ENCODE measurements at regions not wholly inside any gene's neighbourhood (a gene's known extent, or its start where the extent isn't known, plus 50 kb on each side); places are given as distances from the start of the nearest gene placed in this dataset.

DNA sequence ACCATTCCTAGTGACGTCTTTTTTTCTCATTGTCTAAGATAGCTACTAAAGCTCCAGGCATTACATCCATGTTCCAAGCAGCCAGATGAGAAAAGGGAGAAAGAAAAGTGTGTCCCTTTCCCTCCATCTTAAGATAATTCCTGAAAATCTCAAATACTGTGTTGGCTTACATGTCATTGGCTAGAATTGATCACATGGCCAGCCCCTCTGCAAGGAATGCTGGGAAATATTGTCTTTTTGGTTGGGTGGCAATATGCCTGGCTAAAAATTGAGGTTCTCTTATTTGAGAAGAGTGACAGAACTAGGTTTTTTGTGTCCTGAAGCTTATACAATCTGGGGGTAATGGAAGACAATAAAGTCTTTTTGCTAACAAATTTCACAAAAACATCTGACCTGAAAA lies 264.3 kb downstream of the RPAP3 start:
- TF ChIP-seq, protein P1, sequence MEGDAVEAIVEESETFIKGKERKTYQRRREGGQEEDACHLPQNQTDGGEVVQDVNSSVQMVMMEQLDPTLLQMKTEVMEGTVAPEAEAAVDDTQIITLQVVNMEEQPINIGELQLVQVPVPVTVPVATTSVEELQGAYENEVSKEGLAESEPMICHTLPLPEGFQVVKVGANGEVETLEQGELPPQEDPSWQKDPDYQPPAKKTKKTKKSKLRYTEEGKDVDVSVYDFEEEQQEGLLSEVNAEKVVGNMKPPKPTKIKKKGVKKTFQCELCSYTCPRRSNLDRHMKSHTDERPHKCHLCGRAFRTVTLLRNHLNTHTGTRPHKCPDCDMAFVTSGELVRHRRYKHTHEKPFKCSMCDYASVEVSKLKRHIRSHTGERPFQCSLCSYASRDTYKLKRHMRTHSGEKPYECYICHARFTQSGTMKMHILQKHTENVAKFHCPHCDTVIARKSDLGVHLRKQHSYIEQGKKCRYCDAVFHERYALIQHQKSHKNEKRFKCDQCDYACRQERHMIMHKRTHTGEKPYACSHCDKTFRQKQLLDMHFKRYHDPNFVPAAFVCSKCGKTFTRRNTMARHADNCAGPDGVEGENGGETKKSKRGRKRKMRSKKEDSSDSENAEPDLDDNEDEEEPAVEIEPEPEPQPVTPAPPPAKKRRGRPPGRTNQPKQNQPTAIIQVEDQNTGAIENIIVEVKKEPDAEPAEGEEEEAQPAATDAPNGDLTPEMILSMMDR (conservative IDR thresholded peaks at IDR 0.05; ENCODE audit: low read depth, low read length): no peak
- TF ChIP-seq EZH2 (IDR thresholded peaks at IDR 0.05; ENCODE audit: borderline replicate concordance, low read depth, low read length, poor library complexity, severe bottlenecking): no peak
- no peak overlapping the region for H3K4me3 ChIP-seq (ENCODE audit: low read depth, low read length, poor library complexity, severe bottlenecking)

DNA sequence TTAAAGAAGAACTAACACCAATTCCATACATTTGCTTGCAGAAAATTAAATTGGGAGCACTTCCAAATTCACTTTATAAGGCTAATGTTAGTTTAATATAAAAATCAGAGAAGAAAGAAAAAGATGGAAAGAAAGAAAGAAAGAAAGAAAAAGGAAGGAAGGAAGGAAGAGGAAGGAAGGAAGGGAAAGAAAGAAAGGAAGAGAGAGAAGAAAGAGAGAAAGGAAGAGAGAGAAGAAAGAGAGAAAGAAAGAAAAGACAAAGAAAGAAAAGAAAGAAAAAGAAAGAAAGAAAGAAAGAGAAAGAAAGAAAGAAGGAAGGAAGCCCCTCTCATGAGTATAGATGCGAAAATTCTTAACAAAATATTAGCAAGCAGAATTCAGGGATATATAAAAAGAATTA lies 267.7 kb downstream of the RPAP3 start:
- CTCF ChIA-PET: no interaction called here
- no peak for TF ChIP-seq EZH2 (IDR thresholded peaks at IDR 0.05; ENCODE audit: borderline replicate concordance, low read depth, low read length, poor library complexity, severe bottlenecking)
- TF ChIP-seq, protein P1 (conservative IDR thresholded peaks at IDR 0.05; ENCODE audit: low read depth, low read length): no peak
- H3K27me3 ChIP-seq (replicated peaks; ENCODE audit: insufficient read depth, low read depth, low read length, poor library complexity): no peaks in the 10 kb centered on the region
- no TSS peak for BruUV-seq (replicated peaks)
- H3K9me3 ChIP-seq (ENCODE audit: low read depth, low read length, poor library complexity, severe bottlenecking): peaks cover 9% of the 10 kb centered on the region
- no peak for DNase-seq (ENCODE audit: low spot score)
- POLR2A ChIA-PET (ENCODE audit: low non-redundant PET): no interaction called here
- H3K27ac ChIP-seq (ENCODE audit: low read depth, low read length, poor library complexity, severe bottlenecking): no peak overlapping the region
- intact Hi-C loops (cut with micrococcal nuclease; ENCODE audit: unreplicated experiment): no loop called here
- no peak overlapping the region for H3K4me3 ChIP-seq (ENCODE audit: low read depth, low read length, poor library complexity, severe bottlenecking)
- peaks cover 6% of the 10 kb centered on the region for H3K4me1 ChIP-seq (ENCODE audit: insufficient read depth, low read length, poor library complexity, severe bottlenecking)
- no peaks in the 10 kb centered on the region for H3K36me3 ChIP-seq (ENCODE audit: insufficient read depth, low read length, poor library complexity, severe bottlenecking)

More for the DNA sequence above, 264.3 kb downstream of the RPAP3 start:
- Histone ChIP-seq H3K27ac (ENCODE audit: low read depth, low read length, poor library complexity, severe bottlenecking) (no peak overlapping the region), H3K4me1 (ENCODE audit: insufficient read depth, low read length, poor library complexity, severe bottlenecking) (peaks cover 6% of the 10 kb centered on the region), H3K27me3 (replicated peaks; ENCODE audit: insufficient read depth, low read depth, low read length, poor library complexity) (no peaks in the 10 kb centered on the region), H3K36me3 (ENCODE audit: insufficient read depth, low read length, poor library complexity, severe bottlenecking) (no peaks in the 10 kb centered on the region), H3K9me3 (ENCODE audit: low read depth, low read length, poor library complexity, severe bottlenecking) (peaks cover 3% of the 10 kb centered on the region)
- ChIA-PET CTCF (no interaction called here), POLR2A (ENCODE audit: low non-redundant PET) (no interaction called here)
- intact Hi-C loops (cut with micrococcal nuclease; ENCODE audit: unreplicated experiment): no loop called here
- DNase-seq (ENCODE audit: low spot score): no peak
- BruUV-seq (replicated peaks): no TSS peak

DNA sequence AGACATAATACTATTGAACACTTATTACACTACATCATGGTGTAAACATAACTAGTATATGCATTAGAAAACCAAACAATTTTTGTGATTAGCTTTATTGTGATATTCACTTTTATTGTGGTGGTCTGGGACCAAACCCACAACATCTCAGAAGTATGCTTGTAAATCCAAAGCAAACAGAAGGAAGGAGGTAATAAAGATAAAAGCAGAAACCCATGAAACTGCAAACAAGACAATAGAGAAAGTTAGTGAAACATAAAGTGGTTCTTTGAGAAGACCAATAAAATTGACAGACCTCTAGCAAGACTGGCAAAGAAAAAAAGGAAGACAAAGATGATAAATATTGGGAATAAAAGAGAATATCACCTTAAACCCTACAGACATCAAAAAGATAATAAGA lies 268.3 kb downstream of the RPAP3 start:
- ChIA-PET POLR2A (ENCODE audit: low non-redundant PET) (no interaction called here), CTCF (no interaction called here)
- no peaks in the 10 kb centered on the region for H3K27me3 ChIP-seq (replicated peaks; ENCODE audit: insufficient read depth, low read depth, low read length, poor library complexity)
- no peak overlapping the region for H3K4me3 ChIP-seq (ENCODE audit: low read depth, low read length, poor library complexity, severe bottlenecking)
- peaks cover 6% of the 10 kb centered on the region for H3K4me1 ChIP-seq (ENCODE audit: insufficient read depth, low read length, poor library complexity, severe bottlenecking)
- intact Hi-C loops (cut with micrococcal nuclease; ENCODE audit: unreplicated experiment): no loop called here
- BruUV-seq (replicated peaks): no TSS peak
- no peak overlapping the region for H3K27ac ChIP-seq (ENCODE audit: low read depth, low read length, poor library complexity, severe bottlenecking)
- no peaks in the 10 kb centered on the region for H3K36me3 ChIP-seq (ENCODE audit: insufficient read depth, low read length, poor library complexity, severe bottlenecking)
- TF ChIP-seq, protein P1 (conservative IDR thresholded peaks at IDR 0.05; ENCODE audit: low read depth, low read length): no peak
- peaks cover 9% of the 10 kb centered on the region for H3K9me3 ChIP-seq (ENCODE audit: low read depth, low read length, poor library complexity, severe bottlenecking)
- peak; percentile 3 for DNase-seq (ENCODE audit: low spot score)
